Activated naive CD4-positive, alpha-beta T cell treated with anti-CD3 and anti-CD28 coated beads, Interleukin-2, amount 50 U/mL, for 24 hours (primary cell): ENCODE measurements at regions not wholly inside any gene's neighbourhood (a gene's known extent, or its start where the extent isn't known, plus 50 kb on each side); places are given as distances from the start of the nearest gene placed in this dataset.
"Not testable (repeated sequence)": the region's sequence is repeated elsewhere in the genome, so short reads cannot be mapped to it uniquely, and the experiment has no call there.

ENCODE experiments used
- H3K27ac Mint-ChIP-seq: one replicate; pipeline ENCODE4 v1.8.0; 2021; ENCODE audit warnings: mild to moderate bottlenecking, mixed read lengths
- H3K27me3 Mint-ChIP-seq: one replicate; pipeline ENCODE4 v1.8.0; 2021; ENCODE audit warnings: mixed read lengths
- H3K36me3 Mint-ChIP-seq: one replicate; pipeline ENCODE4 v1.8.0; 2021; ENCODE audit warnings: mixed read lengths
- H3K4me1 Mint-ChIP-seq: one replicate; pipeline ENCODE4 v1.8.0; 2021; ENCODE audit warnings: mixed read lengths
- H3K4me3 Mint-ChIP-seq: one replicate; pipeline ENCODE4 v1.8.0; 2021; ENCODE audit warnings: mild to moderate bottlenecking, mixed read lengths
- H3K9me3 Mint-ChIP-seq: one replicate; pipeline ENCODE4 v1.8.0; 2021; ENCODE audit warnings: mixed read lengths

DNA sequence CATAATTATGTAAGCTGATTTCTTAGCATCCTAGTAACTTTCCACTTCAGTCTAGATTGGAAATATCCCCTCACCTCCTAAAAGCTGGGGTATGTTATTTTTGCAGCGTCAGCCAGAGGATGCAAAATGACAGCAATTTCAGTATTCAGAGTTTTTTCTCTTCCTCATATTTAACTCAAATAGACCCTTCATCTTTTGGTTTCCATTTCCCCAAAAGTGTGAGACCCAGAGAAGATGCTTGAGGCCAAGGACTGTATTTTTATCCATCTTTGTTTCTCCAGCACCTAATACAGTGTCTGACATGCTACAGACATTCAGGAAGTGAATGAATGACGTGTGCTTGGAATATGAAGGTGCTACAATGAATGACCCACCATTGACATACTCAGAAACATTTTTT, 75.5 kb upstream of the RANBP3L start:
- H3K4me3 Mint-ChIP-seq, result no peak overlapping the region
- no peaks in the 10 kb centered on the region for H3K9me3 Mint-ChIP-seq
- no peaks in the 10 kb centered on the region for H3K36me3 Mint-ChIP-seq
- H3K27me3 Mint-ChIP-seq, result peaks cover 2% of the 10 kb centered on the region
- no peak overlapping the region for H3K27ac Mint-ChIP-seq
- no peaks in the 10 kb centered on the region for H3K4me1 Mint-ChIP-seq

DNA sequence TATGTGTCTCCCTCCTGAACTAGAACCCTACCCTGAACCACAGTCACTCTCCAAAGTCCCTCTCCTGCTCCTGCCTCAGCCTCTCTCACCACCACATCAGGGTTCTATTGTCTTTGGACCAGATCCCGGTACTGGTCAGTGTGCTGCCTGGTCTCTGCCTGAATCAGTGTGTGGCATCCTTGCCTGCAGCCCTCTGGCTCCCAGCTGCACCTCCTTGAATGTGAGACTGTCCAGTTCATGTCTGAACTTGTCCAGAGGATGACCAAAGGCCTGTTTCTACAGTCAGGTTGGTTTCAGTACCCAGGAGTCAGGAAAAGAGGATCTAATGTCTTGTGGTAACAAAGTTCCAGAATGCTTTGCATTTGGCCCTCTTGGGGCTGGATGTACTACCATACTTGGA, 76.8 kb upstream of the RANBP3L start:
- Mint-ChIP-seq H3K27me3 (peaks cover 2% of the 10 kb centered on the region), H3K9me3 (no peaks in the 10 kb centered on the region), H3K4me1 (no peaks in the 10 kb centered on the region), H3K27ac (no peak overlapping the region), H3K36me3 (no peaks in the 10 kb centered on the region), H3K4me3 (no peak overlapping the region)

DNA sequence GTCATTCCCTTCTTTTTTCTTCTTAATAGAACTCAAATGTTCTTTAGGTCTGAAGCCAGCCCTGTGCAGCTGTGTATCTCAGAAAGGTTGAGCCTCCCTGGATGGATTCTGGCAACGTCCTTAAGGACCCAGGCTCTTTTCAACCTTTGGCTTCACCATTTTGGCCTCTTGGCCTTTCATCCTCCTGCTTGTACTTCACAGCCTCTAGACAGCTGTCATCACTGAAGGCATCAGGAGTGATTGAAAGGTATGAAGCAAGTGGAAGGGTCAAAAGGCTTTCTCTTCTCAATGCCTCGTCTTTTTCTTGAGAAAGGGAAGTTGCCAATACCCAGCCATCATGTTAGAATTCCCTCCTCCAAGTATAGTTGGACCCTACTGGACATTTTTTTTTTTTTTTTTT, 81.2 kb upstream of the RANBP3L start:
- H3K27ac Mint-ChIP-seq, result no peak overlapping the region
- no peaks in the 10 kb centered on the region for H3K4me1 Mint-ChIP-seq
- H3K36me3 Mint-ChIP-seq, result no peaks in the 10 kb centered on the region
- no peak overlapping the region for H3K4me3 Mint-ChIP-seq
- H3K9me3 Mint-ChIP-seq, result no peaks in the 10 kb centered on the region
- peaks cover 1% of the 10 kb centered on the region for H3K27me3 Mint-ChIP-seq

DNA sequence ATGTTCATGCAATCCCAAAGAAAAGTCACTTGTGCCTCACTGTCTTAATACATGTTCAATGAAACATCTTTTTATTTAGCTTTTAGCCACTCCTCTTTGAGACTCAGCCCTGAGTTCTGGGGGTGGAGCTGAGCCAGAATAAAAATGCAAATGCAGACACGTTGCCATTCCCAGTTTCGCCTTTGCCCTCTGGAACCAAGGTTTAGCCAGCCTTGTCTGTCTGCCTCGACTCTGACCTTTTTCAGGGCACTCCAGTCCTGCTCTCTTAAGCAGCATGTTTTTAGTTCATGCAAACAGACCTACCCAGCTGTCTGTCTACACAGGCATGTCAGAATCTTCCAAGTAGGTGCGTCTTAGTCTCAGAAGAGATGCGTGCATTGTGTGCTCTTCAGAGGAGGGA, 82.2 kb upstream of the RANBP3L start:
- no peaks in the 10 kb centered on the region for H3K4me1 Mint-ChIP-seq
- no peaks in the 10 kb centered on the region for H3K9me3 Mint-ChIP-seq
- H3K27ac Mint-ChIP-seq, result no peak overlapping the region
- no peak overlapping the region for H3K4me3 Mint-ChIP-seq
- H3K36me3 Mint-ChIP-seq, result no peaks in the 10 kb centered on the region
- H3K27me3 Mint-ChIP-seq, result peaks cover 1% of the 10 kb centered on the region

DNA sequence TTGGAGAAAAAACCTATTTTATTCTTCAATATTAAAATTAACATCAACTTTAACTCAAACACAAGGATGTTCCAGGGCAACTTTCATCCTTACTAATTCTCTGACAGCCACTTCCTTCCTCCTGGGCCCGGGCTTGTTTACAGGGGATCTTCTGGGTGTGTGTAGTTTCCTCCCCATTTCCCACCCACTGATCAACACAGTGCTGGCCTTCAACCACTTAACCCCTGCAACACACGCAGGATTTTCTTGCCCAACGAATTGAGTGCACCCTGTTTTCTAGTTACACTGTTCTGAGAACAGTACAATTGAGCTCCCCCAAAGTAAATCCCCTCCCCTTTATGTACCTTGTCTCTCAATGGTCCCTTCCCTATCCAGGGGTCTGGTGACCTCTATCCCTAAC, 83.1 kb upstream of the RANBP3L start:
- H3K4me3 Mint-ChIP-seq, result no peak overlapping the region
- no peak overlapping the region for H3K27ac Mint-ChIP-seq
- H3K4me1 Mint-ChIP-seq, result no peaks in the 10 kb centered on the region
- H3K9me3 Mint-ChIP-seq, result no peaks in the 10 kb centered on the region
- peaks cover 1% of the 10 kb centered on the region for H3K27me3 Mint-ChIP-seq
- H3K36me3 Mint-ChIP-seq, result no peaks in the 10 kb centered on the region

DNA sequence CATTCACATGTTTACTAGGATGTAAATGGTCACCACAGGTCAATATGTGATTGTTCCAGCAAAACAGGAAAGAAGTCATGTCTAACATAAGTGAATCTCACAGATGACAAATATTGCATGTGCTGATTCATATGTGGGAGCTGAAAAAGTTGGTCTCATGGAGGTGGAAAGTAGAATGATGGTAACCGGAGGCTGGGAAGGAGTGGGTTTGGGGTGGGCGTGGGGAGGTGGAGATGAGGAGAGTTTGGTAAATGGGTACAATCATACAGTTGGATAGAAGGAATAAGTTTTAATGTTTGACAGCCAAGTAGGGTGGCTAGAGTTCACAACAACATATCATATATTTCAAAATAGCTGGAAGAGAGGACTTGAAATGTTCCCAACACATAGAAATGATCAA, 83.8 kb upstream of the RANBP3L start:
- no peak overlapping the region for H3K27ac Mint-ChIP-seq
- no peaks in the 10 kb centered on the region for H3K36me3 Mint-ChIP-seq
- peaks cover 5% of the 10 kb centered on the region for H3K27me3 Mint-ChIP-seq
- no peaks in the 10 kb centered on the region for H3K4me1 Mint-ChIP-seq
- H3K4me3 Mint-ChIP-seq, result no peak overlapping the region
- no peaks in the 10 kb centered on the region for H3K9me3 Mint-ChIP-seq

DNA sequence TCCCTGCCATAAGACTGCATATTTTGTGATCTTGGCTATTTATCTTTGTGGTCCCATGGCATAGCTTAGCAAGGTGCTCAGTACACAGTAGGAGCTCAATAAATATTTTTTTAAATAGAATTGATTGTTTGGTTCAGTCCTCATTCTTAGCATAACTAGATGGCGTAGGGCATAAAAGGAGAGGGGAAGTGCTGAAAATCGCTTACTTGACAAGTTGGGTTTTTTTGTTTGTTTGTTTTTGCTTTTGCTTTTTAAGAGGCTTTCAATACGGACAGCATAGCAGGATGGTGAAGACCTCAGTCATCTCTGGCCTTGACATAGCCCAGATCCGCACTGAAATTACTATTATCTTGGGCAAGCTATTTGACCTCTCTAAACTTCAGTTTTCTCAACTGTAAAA, 86.6 kb upstream of the RANBP3L start:
- H3K36me3 Mint-ChIP-seq, result no peaks in the 10 kb centered on the region
- H3K27ac Mint-ChIP-seq, result no peak overlapping the region
- H3K9me3 Mint-ChIP-seq, result no peaks in the 10 kb centered on the region
- no peak overlapping the region for H3K4me3 Mint-ChIP-seq
- no peaks in the 10 kb centered on the region for H3K4me1 Mint-ChIP-seq
- peaks cover 12% of the 10 kb centered on the region for H3K27me3 Mint-ChIP-seq

DNA sequence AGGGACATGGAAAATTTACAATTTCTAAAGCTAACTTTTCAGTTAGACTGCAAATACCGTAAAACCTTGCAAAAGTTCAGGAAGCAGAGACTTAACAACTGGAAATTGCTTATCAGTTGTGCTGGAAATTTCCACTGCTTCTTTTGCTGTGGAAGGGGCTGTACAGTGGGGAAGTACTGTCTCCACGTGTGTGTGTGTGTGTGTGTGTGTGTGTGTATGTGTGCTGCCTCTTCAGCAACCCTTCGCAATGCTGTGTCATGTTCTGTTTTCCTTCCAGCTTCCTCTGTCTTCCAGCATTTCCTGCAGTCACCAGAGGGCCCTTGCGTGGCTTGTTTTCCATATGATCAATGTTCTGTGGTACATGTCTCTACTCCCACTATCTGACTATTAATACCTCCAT, 87.5 kb upstream of the RANBP3L start:
- Mint-ChIP-seq H3K27ac (no peak overlapping the region), H3K36me3 (no peaks in the 10 kb centered on the region), H3K4me1 (no peaks in the 10 kb centered on the region), H3K4me3 (no peak overlapping the region), H3K9me3 (no peaks in the 10 kb centered on the region), H3K27me3 (peaks cover 12% of the 10 kb centered on the region)

DNA sequence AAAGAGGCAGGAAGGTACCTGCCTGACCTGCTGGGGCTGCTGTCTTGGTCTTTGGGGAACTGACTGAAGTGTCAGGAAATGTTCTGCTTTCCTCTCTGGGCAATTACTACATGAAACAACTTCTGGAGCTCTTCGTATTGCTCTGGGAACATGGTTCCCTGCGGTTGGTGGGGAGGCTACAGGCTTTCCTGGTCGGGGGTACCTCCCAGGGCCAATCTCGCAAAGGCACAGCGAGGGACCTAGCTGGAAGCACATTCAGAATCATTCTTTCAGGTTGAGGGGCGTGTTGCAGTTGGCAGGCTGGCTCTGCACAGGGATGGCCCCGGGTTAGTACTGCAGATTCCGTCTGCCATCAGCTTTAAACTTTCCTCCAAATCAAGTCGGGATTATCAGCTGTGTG, 88.9 kb upstream of the RANBP3L start:
- Mint-ChIP-seq H3K9me3 (no peaks in the 10 kb centered on the region), H3K4me3 (no peak overlapping the region), H3K27ac (no peak overlapping the region), H3K4me1 (no peaks in the 10 kb centered on the region), H3K36me3 (no peaks in the 10 kb centered on the region), H3K27me3 (peaks cover 15% of the 10 kb centered on the region)

DNA sequence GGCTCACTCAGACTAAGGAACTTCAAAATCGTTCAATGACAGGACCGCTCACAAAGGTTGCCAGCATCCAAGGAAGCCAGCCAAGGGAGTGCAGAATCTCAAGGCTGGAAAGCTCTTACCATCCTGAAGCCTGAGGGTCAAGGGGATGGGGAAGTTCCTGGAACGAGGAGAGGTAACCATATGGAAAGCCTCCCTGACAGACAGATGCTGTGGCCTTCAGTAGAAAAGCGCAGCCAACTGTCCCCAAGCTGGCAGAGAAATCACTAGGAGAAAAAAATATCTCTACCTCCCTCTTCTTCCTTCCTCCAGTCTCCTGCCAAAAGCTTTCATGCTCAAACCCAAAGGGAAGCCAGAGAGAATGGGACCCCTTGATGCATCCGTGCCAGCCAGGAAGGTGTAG, 90.5 kb upstream of the RANBP3L start:
- no peaks in the 10 kb centered on the region for H3K9me3 Mint-ChIP-seq
- H3K36me3 Mint-ChIP-seq, result no peaks in the 10 kb centered on the region
- peaks cover 14% of the 10 kb centered on the region for H3K27me3 Mint-ChIP-seq
- no peak overlapping the region for H3K4me3 Mint-ChIP-seq
- H3K27ac Mint-ChIP-seq, result no peak overlapping the region
- H3K4me1 Mint-ChIP-seq, result no peaks in the 10 kb centered on the region

DNA sequence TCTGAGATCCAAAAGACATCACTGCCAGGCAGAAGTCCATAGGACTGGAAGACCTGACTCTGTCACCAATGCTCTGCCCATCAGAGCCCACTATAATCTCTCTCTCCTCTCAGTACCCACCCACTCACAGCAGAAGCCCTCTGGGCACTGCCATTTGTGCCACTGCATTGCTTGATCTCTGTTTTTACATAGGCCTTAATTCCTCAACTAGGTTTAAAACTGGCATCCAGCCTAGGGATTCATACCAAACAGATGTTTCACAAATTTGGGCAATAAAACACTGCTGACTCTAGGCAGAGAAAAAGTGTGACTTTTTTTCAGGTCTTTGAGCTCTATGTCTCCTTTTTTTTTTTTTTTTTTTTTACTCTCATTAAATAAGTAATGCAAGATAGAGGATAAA, 91.1 kb upstream of the RANBP3L start:
- peaks cover 16% of the 10 kb centered on the region for H3K27me3 Mint-ChIP-seq
- no peak overlapping the region for H3K4me3 Mint-ChIP-seq
- no peaks in the 10 kb centered on the region for H3K4me1 Mint-ChIP-seq
- no peaks in the 10 kb centered on the region for H3K9me3 Mint-ChIP-seq
- H3K36me3 Mint-ChIP-seq, result no peaks in the 10 kb centered on the region
- no peak overlapping the region for H3K27ac Mint-ChIP-seq

DNA sequence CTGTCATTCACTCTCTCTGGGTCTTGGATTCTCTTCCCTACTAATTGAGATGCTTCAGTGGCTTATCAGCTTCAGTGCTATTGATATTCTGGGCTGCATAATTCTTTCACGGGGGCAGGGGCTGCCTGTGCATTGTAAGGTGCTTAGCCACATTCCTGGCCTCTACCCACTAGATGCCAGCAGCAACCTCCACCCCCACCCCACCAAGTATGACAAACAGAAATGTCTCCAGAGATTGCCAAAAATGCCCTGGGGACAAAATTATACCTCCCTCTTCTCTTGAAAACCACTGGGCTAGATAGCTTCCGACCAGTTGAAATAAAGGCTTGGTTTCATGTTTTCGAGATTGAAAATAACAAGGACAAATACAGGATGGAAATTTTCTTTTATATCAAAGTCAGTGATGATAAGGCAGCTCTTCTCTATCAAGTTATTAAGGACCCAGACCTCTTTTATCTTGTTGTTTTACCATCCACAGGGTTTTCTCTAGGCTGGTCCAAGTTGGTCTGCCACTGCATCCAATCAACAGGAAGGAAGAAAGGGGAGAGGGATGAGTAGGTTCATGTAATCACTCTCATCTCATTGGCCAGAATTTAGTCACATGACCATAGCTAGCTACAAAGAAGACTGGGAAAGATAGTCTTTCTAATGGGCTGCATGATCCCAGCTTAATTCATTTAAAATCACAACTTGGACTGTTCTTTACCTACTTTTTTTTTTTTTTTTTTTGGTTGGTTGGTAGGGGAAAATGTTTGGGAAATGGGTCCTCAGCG, 92.1 kb upstream of the RANBP3L start:
- H3K9me3 Mint-ChIP-seq, result no peaks in the 10 kb centered on the region
- H3K27me3 Mint-ChIP-seq, result peaks cover 16% of the 10 kb centered on the region
- no peak overlapping the region for H3K4me3 Mint-ChIP-seq
- H3K4me1 Mint-ChIP-seq, result no peaks in the 10 kb centered on the region
- H3K36me3 Mint-ChIP-seq, result no peaks in the 10 kb centered on the region
- H3K27ac Mint-ChIP-seq, result no peak overlapping the region

DNA sequence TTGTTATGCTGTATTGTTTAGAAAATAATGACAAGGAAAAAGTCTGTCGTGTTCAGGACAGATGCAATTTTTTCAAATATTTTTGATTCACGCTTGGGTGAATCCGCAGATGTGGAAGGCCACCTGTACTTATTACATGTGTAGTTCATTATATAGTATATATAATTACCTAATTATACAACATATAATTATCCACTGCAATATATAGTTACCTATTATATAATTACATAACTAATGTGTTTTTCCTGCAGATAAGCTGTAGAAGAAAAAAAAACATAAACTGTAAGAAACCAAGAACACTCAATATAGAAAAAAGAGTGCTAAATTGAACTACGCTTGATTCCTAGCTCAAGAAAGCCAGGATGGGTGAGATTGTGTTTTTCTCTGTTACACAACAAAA, 93.6 kb upstream of the RANBP3L start:
- Mint-ChIP-seq H3K27ac (no peak overlapping the region), H3K27me3 (peaks cover 14% of the 10 kb centered on the region), H3K9me3 (no peaks in the 10 kb centered on the region), H3K4me3 (no peak overlapping the region), H3K4me1 (no peaks in the 10 kb centered on the region), H3K36me3 (no peaks in the 10 kb centered on the region)

DNA sequence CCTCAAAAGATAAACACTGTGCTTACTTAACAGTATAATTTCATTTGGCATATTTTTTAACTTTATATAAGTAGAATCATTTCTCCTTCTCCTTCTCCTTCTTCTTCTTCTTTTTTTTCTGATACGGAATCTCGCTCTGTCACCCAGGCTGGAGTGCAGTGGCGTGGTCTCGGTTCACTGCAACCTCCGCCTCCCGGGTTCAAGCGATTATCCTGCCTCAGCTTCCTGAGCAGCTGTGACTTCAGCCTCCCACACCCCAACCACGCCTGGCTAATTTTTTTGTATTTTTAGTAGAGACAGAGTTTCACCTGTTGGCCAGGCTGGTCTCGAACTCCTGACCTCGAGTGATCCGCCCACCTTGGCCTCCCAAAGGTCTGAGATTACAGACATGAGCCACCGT, 94.2 kb upstream of the RANBP3L start:
- H3K4me3 Mint-ChIP-seq, H3K4me1 Mint-ChIP-seq, H3K36me3 Mint-ChIP-seq, H3K9me3 Mint-ChIP-seq, H3K27ac Mint-ChIP-seq: not testable (repeated sequence)
- peaks cover 10% of the 10 kb centered on the region for H3K27me3 Mint-ChIP-seq

DNA sequence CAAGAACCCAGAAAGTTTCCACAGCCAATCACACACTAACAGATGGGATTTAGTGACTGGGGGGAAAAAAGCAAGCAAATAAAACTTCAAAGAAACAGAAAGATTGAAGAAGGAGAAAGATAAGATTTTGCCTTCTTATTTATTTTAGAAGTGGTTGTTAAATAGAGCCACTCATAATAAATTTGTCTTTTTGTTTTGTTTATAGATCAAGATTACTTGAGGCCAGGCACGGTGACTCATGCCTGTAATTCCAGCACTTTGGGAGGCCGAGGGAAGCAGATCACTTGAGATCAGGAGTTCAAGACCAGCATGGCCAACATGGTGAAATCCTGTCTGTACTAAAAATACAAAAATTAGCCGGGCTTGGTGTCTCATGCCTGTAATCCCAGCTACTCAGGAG, 94.9 kb upstream of the RANBP3L start:
- Mint-ChIP-seq H3K36me3 (no peaks in the 10 kb centered on the region), H3K9me3 (no peaks in the 10 kb centered on the region), H3K4me1 (no peaks in the 10 kb centered on the region), H3K27me3 (peaks cover 8% of the 10 kb centered on the region), H3K4me3 (no peak overlapping the region), H3K27ac (no peak overlapping the region)

DNA sequence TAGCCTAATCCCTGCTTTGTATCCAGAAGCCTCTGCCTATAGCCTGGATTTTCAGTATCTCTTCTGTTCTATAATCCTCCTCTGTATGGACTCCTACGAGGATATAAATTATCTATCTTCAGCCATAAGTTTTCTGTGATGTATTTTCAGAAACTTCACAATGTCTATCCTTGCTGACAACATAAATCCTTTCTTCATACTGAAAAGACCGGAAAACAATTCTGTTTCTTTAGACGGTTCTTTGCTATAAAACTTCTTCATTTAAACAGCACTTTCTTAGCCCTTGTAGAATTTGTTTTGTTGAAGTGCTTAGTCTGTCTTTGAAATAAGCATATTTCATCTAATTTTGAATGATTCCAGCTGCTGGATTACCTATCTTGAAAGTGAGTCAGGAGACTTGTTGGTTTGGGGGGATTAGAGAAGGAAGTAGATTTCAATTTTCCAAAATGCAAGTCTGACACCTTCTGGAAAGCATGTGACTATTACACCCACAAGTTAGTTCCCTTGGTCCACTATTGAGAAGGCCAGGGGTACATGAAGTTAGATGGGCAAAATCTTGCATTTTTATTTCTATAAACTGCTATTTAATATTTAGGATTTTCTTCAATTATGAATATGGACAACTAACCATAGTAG, 96.3 kb upstream of the RANBP3L start:
- Mint-ChIP-seq H3K9me3 (no peaks in the 10 kb centered on the region), H3K27me3 (peaks cover 5% of the 10 kb centered on the region), H3K27ac (no peak overlapping the region), H3K4me1 (no peaks in the 10 kb centered on the region), H3K4me3 (no peak overlapping the region), H3K36me3 (no peaks in the 10 kb centered on the region)

DNA sequence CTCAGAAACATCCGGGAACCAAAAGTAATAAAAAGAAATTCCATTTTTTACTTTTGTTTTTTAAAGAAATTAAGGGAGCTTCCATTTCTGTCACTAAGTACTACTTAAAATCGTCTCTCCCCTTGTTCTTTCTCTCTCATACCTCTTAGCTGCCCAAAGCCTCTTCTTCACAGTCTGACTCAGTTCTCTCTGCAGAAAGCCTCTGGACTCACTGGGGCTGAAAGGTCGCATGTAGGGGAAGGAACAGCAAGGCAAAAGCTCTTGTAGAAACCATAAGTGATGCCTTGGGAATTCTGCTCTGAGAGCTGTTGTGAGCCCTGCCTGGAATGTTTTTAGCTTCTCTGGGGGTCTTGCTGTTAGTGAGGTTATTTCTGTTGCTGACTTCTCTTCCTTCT, 100.8 kb upstream of the RANBP3L start:
- Mint-ChIP-seq H3K9me3 (no peaks in the 10 kb centered on the region), H3K27ac (no peak overlapping the region), H3K27me3 (peaks cover 4% of the 10 kb centered on the region), H3K4me3 (no peak overlapping the region), H3K36me3 (no peaks in the 10 kb centered on the region), H3K4me1 (no peaks in the 10 kb centered on the region)
